Endodermal cell (in vitro differentiated cells): ENCODE measurements at regions not wholly inside any gene's neighbourhood (a gene's known extent, or its start where the extent isn't known, plus 50 kb on each side); places are given as distances from the start of the nearest gene placed in this dataset.

Source experiments
- DNase-seq: peaks from one replicate; pipeline ENCODE4 v3.0.0-alpha.2; 2017
- H3K27ac ChIP-seq: 2 replicates; pipeline ENCODE4 v1.5.1; 2013; ENCODE audit warnings: mild to moderate bottlenecking, low read depth, low read length, moderate library complexity
- H3K27me3 ChIP-seq: 2 replicates; pipeline ENCODE4 v1.6.1; 2013; ENCODE audit warnings: mild to moderate bottlenecking, low read length, moderate library complexity; ENCODE audit not compliant: insufficient read depth, control insufficient read depth, poor library complexity, severe bottlenecking
- H3K36me3 ChIP-seq: 2 replicates; pipeline ENCODE4 v1.7.0; 2013; ENCODE audit warnings: mild to moderate bottlenecking, low read length, moderate library complexity; ENCODE audit not compliant: control insufficient read depth, insufficient read depth
- H3K4me1 ChIP-seq: one replicate; pipeline ENCODE4 v1.7.0; 2013; ENCODE audit warnings: low read length; ENCODE audit not compliant: control insufficient read depth, insufficient read depth
- H3K4me3 ChIP-seq: 2 replicates; pipeline ENCODE4 v1.5.1; 2013; ENCODE audit warnings: mild to moderate bottlenecking, low read length, moderate library complexity
- H3K9ac ChIP-seq: 2 replicates; pipeline ENCODE4 v1.6.1; 2013; ENCODE audit warnings: mild to moderate bottlenecking, low read length, moderate library complexity; ENCODE audit not compliant: poor library complexity, severe bottlenecking; ENCODE audit errors: extremely low read depth
- H3K9me3 ChIP-seq: 2 replicates; pipeline ENCODE4 v1.6.1; 2013; ENCODE audit warnings: mild to moderate bottlenecking, low read length, moderate library complexity; ENCODE audit not compliant: control insufficient read depth
- H3K27ac Mint-ChIP-seq: 2 replicates; pipeline ENCODE4 v1.8.0; 2020; ENCODE audit warnings: mixed read lengths
- H3K27me3 Mint-ChIP-seq: 2 replicates; pipeline ENCODE4 v1.8.0; 2021; ENCODE audit warnings: mild to moderate bottlenecking, mixed read lengths; ENCODE audit not compliant: insufficient read depth
- H3K36me3 Mint-ChIP-seq: 2 replicates; pipeline ENCODE4 v1.8.0; 2020; ENCODE audit warnings: low read depth, mixed read lengths
- H3K4me1 Mint-ChIP-seq: 2 replicates; pipeline ENCODE4 v1.8.0; 2020; ENCODE audit warnings: mixed read lengths
- H3K4me3 Mint-ChIP-seq: 2 replicates; pipeline ENCODE4 v1.8.0; 2020; ENCODE audit warnings: mild to moderate bottlenecking, moderate library complexity, mixed read lengths
- H3K9me3 Mint-ChIP-seq: 2 replicates; pipeline ENCODE4 v1.8.0; 2020; ENCODE audit warnings: mild to moderate bottlenecking, mixed read lengths
- CTCF ChIP-seq: fragments of 200-600 bp; sonication (generic); conservative IDR thresholded peaks from 2 replicates; pipeline ENCODE4 v1.5.0; 2021; ENCODE audit warnings: antibody characterized with exemption, mild to moderate bottlenecking
- WGBS, 2 experiments: methylation state at CpG; one replicate each; pipeline versions ENCODE4 v1.1.5 to v1.1.7; 2013; ENCODE audit warnings: missing lambda C conversion rate in 2 of 2, mixed read lengths in 1 of 2; ENCODE audit not compliant: insufficient coverage in 1 of 2, insufficient read length in 1 of 2; 5-methylcytosine and 5-hydroxymethylcytosine counted together

DNA sequence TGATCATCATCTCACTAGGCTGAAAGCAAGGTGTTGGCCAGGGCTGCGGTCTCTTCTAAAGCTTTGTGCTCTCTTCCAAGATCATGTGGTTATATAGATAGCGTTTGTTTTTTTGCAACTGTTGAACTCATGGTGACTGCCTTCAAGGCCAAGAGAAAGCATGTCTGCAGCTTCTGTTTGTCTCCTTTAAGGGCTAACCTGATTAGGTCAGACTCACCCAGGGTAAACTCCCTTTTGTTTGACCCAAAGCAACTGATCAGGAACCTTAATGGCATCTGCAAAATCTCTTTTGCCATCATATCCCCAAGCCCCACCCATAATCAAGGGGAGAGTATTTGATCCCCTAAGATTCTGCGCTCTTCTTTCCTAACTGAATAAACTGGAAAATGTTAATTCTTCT, 72.2 kb upstream of the ALG13 start:
- 100% methylated on average over 3 of the region's 3 CpGs; no CpG with 5 or more reads in 1 of the 2 experiments for WGBS, 2 experiments
- Histone ChIP-seq H3K9me3 (no peaks in the 10 kb centered on the region), H3K36me3 (no peaks in the 10 kb centered on the region), H3K27me3 (peaks cover 7% of the 10 kb centered on the region), H3K9ac (no peak overlapping the region), H3K4me1 (no peaks in the 10 kb centered on the region), H3K27ac (no peak overlapping the region), H3K4me3 (no peak overlapping the region)
- TF ChIP-seq CTCF = no peak
- no peaks in the 10 kb centered on the region for H3K36me3 Mint-ChIP-seq
- no peak overlapping the region for H3K27ac Mint-ChIP-seq
- peaks cover 7% of the 10 kb centered on the region for H3K4me1 Mint-ChIP-seq
- DNase-seq = no peak
- no peak overlapping the region for H3K4me3 Mint-ChIP-seq
- H3K27me3 Mint-ChIP-seq = peaks cover 5% of the 10 kb centered on the region
- H3K9me3 Mint-ChIP-seq = no peaks in the 10 kb centered on the region

- TF ChIP-seq CTCF = no peak
- DNase-seq = no peak
- Histone ChIP-seq H3K36me3 (no peaks in the 10 kb centered on the region), H3K27me3 (peaks cover 7% of the 10 kb centered on the region), H3K4me1 (no peaks in the 10 kb centered on the region), H3K9me3 (no peaks in the 10 kb centered on the region), H3K4me3 (no peak overlapping the region), H3K27ac (no peak overlapping the region), H3K9ac (no peak overlapping the region)
- H3K36me3 Mint-ChIP-seq = no peaks in the 10 kb centered on the region
- H3K27me3 Mint-ChIP-seq = peaks cover 5% of the 10 kb centered on the region
- H3K27ac Mint-ChIP-seq = no peak overlapping the region
- no peaks in the 10 kb centered on the region for H3K9me3 Mint-ChIP-seq
- H3K4me1 Mint-ChIP-seq = peaks cover 7% of the 10 kb centered on the region
- WGBS, 2 experiments = no CpG with 5 or more reads among the region's 3 CpGs
- no peak overlapping the region for H3K4me3 Mint-ChIP-seq
Measured at GRCh38 chrX:111609206-111609605, 71.8 kb upstream of the ALG13 start.

DNA sequence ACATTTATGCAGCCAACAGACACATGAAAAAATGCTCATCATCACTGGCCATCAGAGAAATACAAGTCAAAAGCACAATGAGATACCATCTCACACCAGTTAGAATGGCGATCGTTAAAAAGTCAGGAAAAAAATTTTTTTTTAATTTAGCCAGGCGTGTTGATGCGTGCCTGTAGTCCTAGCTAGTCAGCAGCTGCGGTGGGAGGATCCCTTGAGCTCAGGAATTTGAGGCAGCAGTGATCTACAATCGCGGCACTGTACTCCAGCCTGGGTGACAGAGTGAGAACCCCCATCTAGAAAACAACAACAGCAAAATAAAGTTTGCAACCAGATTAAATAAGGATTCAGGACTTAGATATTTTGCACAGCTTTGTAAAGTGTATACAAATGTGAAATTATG, 65.7 kb upstream of the ALG13 start:
- H3K4me3 Mint-ChIP-seq = no peak overlapping the region
- Histone ChIP-seq H3K4me3 (no peak overlapping the region), H3K36me3 (no peaks in the 10 kb centered on the region), H3K9ac (no peak overlapping the region), H3K27ac (no peak overlapping the region), H3K9me3 (no peaks in the 10 kb centered on the region), H3K4me1 (no peaks in the 10 kb centered on the region), H3K27me3 (no peaks in the 10 kb centered on the region)
- H3K9me3 Mint-ChIP-seq = no peaks in the 10 kb centered on the region
- H3K27me3 Mint-ChIP-seq = peaks cover 5% of the 10 kb centered on the region
- 94% methylated on average over 7 of the region's 7 CpGs; no CpG with 5 or more reads in 1 of the 2 experiments for WGBS, 2 experiments
- H3K4me1 Mint-ChIP-seq = peaks cover 7% of the 10 kb centered on the region
- no peak overlapping the region for H3K27ac Mint-ChIP-seq
- no peaks in the 10 kb centered on the region for H3K36me3 Mint-ChIP-seq
- no peak for TF ChIP-seq CTCF
- no peak for DNase-seq
